ENCODE measurements at regions not wholly inside any gene's neighbourhood (a gene's known extent, or its start where the extent isn't known, plus 50 kb on each side); places are given as distances from the start of the nearest gene placed in this dataset.

GRCh38 chr15:31261266-31262142, 65.1 kb upstream of the KLF13 start:
- 0 out of 2 replicates have a peak overlapping the region, but pooled peaks have one; percentile 60 for H4K8ac ChIP-seq (ENCODE audit: extremely low read depth, insufficient read depth, low read length)
- H3K79me2 ChIP-seq (ENCODE audit: control insufficient read depth in 1 of 2, insufficient read depth in 2 of 2, low read length in 2 of 2) = no peaks in the 10 kb centered on the region
- no peak overlapping the region for H3K56ac ChIP-seq (replicated peaks; ENCODE audit: insufficient read length, low read depth, low read length)
- no peak overlapping the region for H3K18ac ChIP-seq (ENCODE audit: extremely low read depth, low read length)
- no peak overlapping the region for H3K4me2 ChIP-seq (ENCODE audit: insufficient read depth in 1 of 2, low read depth in 2 of 2, low read length in 2 of 2)
- TF ChIP-seq SIX5 (IDR thresholded peaks at IDR 0.05; ENCODE audit: low read depth, low read length) (no peak), BACH1 (IDR thresholded peaks at IDR 0.05; ENCODE audit: low read length) (no peak), KDM1A (IDR thresholded peaks at IDR 0.05; ENCODE audit: borderline replicate concordance, low read length) (no peak), TEAD4 (IDR thresholded peaks at IDR 0.05; ENCODE audit: low read depth, low read length) (no peak), CREB1 (IDR thresholded peaks at IDR 0.05) (no peak), BCL11A (IDR thresholded peaks at IDR 0.05; ENCODE audit: low read depth in 2 of 2, low read length in 2 of 2) (no peak), EZH2 (IDR thresholded peaks at IDR 0.05; ENCODE audit: low read depth, low read length, severe bottlenecking) (no peak), HDAC6 (IDR thresholded peaks at IDR 0.05; ENCODE audit: low read depth, low read length) (no peak), POLR2A (IDR thresholded peaks at IDR 0.05; ENCODE audit: control extremely low read depth in 1 of 2, low read depth in 2 of 2, low read length in 2 of 2) (no peak)
- TF ChIP-seq, protein P1, sequence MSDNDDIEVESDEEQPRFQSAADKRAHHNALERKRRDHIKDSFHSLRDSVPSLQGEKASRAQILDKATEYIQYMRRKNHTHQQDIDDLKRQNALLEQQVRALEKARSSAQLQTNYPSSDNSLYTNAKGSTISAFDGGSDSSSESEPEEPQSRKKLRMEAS (IDR thresholded peaks at IDR 0.05) = no peak
- no peaks in the 10 kb centered on the region for H3K79me1 ChIP-seq (ENCODE audit: low read depth, low read length)
- no peak overlapping the region for H2BK20ac ChIP-seq (ENCODE audit: low read length)
- DNase-seq (ENCODE audit: low read depth in 1 of 2, low spot score in 2 of 2) (no peak), FAIRE-seq (no peak)
- H4K5ac ChIP-seq (ENCODE audit: insufficient read length, low read depth, low read length) = no peak overlapping the region
- WGBS, 2 experiments (ENCODE audit: extremely low coverage in 1 of 2, insufficient coverage in 1 of 2, insufficient read length in 1 of 2, insufficient replicate concordance in 2 of 2, low coverage in 1 of 2, low lambda C conversion rate in 2 of 2, missing lambda C conversion rate in 1 of 2) = 91% methylated on average over 12 of the region's 12 CpGs; no CpG with 5 or more reads in 1 of the 2 experiments
- no peak overlapping the region for H2BK5ac ChIP-seq (ENCODE audit: low read depth, low read length)
- POLR2A ChIA-PET (ENCODE audit: partially characterized antibody) = no interaction called here
- H3K4ac ChIP-seq (replicated peaks; ENCODE audit: insufficient read length, low read depth, low read length) = no peak overlapping the region
- no peak overlapping the region for H3K23ac ChIP-seq (ENCODE audit: insufficient read length)
- no peak overlapping the region for H3K9ac ChIP-seq (replicated peaks in 1 of 4; ENCODE audit: extremely low read depth in 1 of 4, low read depth in 3 of 4, low read length in 3 of 4)
- H3K4me3 ChIP-seq (ENCODE audit: extremely low read depth in 1 of 4, insufficient read depth in 2 of 4, low read depth in 3 of 4, low read length in 4 of 4) = no peak overlapping the region
- no peaks in the 10 kb centered on the region for H3K36me3 ChIP-seq (ENCODE audit: control insufficient read depth in 2 of 4, insufficient read depth in 4 of 4, low read length in 3 of 4)
- CTCF ChIA-PET (ENCODE audit: partially characterized antibody) = interaction anchor here (0.6 to 1.2 kb wide), 6 partner anchors 9 to 1491 kb away, joined by 3 to 4 read pairs (median 3); no protein-coding TSS in a partner anchor
- no peaks in the 10 kb centered on the region; a peak in 1 of 7 replicates for H3K27me3 ChIP-seq (replicated peaks in 1 of 4; ENCODE audit: control insufficient read depth in 3 of 4, extremely low read depth in 1 of 4, insufficient read depth in 3 of 4, low read length in 3 of 4)
- no peak overlapping the region for H2BK15ac ChIP-seq (ENCODE audit: low read length)
- H2BK12ac ChIP-seq (ENCODE audit: low read depth, low read length) = no peak overlapping the region
- no peak overlapping the region for H3K27ac ChIP-seq (ENCODE audit: low read depth, low read length)
- no peaks in the 10 kb centered on the region for H3K9me3 ChIP-seq (ENCODE audit: insufficient read depth in 2 of 2, low read depth in 1 of 2, low read length in 1 of 2)
- no peak overlapping the region for H3K14ac ChIP-seq (ENCODE audit: insufficient read length)
- no peak overlapping the region for H2AK5ac ChIP-seq (ENCODE audit: low read depth, low read length)
- H3K23me2 ChIP-seq (ENCODE audit: low read depth, low read length) = no peaks in the 10 kb centered on the region
- H4K20me1 ChIP-seq (replicated peaks in 1 of 2; ENCODE audit: control insufficient read depth in 1 of 2, insufficient read depth in 2 of 2, low read length in 2 of 2) = no peaks in the 10 kb centered on the region
- no peak overlapping the region for H4K91ac ChIP-seq (replicated peaks; ENCODE audit: insufficient read length, low read length)
- no peak overlapping the region for H2AFZ ChIP-seq (ENCODE audit: low read length)
- H2BK120ac ChIP-seq (replicated peaks; ENCODE audit: low read depth, low read length) = no peak overlapping the region
- peaks cover 0 to 3% (median 0%) of the 10 kb centered on the region in 4 experiments; a peak in 3 of 7 replicates for H3K4me1 ChIP-seq (replicated peaks in 1 of 4; ENCODE audit: control insufficient read depth in 3 of 4, insufficient read depth in 4 of 4, low read length in 3 of 4)
